GM12874 (cell line): ENCODE measurements at regions not wholly inside any gene's neighbourhood (a gene's known extent, or its start where the extent isn't known, plus 50 kb on each side); places are given as distances from the start of the nearest gene placed in this dataset.

ENCODE experiments used
- CTCF ChIP-seq: IDR thresholded peaks from 2 replicates; pipeline ENCODE4 v1.5.1; 2011; ENCODE audit warnings: low read depth, mild to moderate bottlenecking, control low read depth, low read length, moderate library complexity; ENCODE audit not compliant: insufficient read depth

GRCh38 chr4:178080312-178080711 lies 638.1 kb upstream of the AGA start:
- no peak for TF ChIP-seq CTCF

- no peak for TF ChIP-seq CTCF
Observed at GRCh38 chr4:178081176-178081575, 638.9 kb upstream of the AGA start.

DNA sequence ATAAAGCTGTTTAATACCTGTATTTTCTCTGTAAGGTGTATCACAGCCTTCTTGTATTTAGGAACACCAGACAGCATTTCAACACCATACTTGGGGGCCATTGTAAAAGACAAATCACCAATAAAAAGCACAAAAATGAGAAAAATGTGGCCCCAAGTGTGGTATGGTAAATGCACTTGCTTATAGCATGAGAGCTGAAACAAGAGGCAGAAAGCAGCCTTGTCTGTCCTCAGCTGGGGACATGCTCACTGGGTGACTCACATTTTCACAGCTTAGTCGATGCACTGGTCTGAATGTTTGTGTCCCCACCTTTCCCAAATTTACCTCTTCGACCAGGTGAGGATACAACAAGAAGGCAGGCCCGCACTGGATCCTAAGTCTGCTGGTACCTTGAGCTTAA lies 639.7 kb upstream of the AGA start:
- TF ChIP-seq CTCF: no peak

GRCh38 chr4:178082906-178083305 lies 640.7 kb upstream of the AGA start:
- TF ChIP-seq CTCF: no peak

DNA sequence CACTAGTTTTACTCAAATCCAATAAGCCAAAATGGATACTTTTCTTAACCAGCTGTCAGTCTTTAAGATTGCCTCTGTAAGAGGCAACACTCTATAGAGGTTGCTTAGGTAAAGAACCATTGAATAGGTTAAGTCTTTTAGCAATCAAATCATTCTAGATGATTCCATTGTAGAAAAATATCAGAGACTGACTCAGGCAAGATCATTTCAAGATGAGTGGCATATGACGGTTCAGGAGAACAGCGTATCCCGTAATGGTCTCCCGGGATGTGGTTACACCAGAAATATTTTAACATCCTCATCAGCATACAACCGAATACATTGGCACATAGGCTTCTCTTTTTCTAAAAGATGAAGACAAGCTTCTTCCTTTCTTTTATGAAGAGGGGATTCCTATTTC lies 641.7 kb upstream of the AGA start:
- no peak for TF ChIP-seq CTCF

- TF ChIP-seq CTCF: no peak
Observed at GRCh38 chr4:178086320-178086719, 644.1 kb upstream of the AGA start.

GRCh38 chr4:178090640-178091411 lies 648.6 kb upstream of the AGA start:
- no peak for TF ChIP-seq CTCF
